ENCODE measurements at regions not wholly inside any gene's neighbourhood (a gene's known extent, or its start where the extent isn't known, plus 50 kb on each side); places are given as distances from the start of the nearest gene placed in this dataset.

- 42% methylated on average over 15 of the region's 16 CpGs for WGBS (ENCODE audit: insufficient coverage, insufficient replicate concordance, low lambda C conversion rate, missing lambda C conversion rate)
These were observed 189.8 kb downstream of the MTRR start for GRCh38 chr5:8058616-8059190.

GRCh38 chr5:8059337-8059736 is 190.4 kb downstream of the MTRR start:
- Histone ChIP-seq H3K4me1 (ENCODE audit: control insufficient read depth, insufficient read depth, low read length) (no peaks in the 10 kb centered on the region), H3K36me3 (ENCODE audit: control insufficient read depth in 2 of 2, insufficient read depth in 2 of 2, low read length in 1 of 2) (no peaks in the 10 kb centered on the region), H3K79me2 (ENCODE audit: control insufficient read depth, insufficient read depth, low read length) (no peaks in the 10 kb centered on the region), H3K4me2 (ENCODE audit: control insufficient read depth, insufficient read depth) (no peak overlapping the region), H3K9ac (ENCODE audit: control insufficient read depth, insufficient read depth, low read length) (no peak overlapping the region), H2AFZ (ENCODE audit: control insufficient read depth, low read depth, low read length) (no peak overlapping the region), H4K20me1 (ENCODE audit: control insufficient read depth, insufficient read depth) (no peaks in the 10 kb centered on the region), H3K27me3 (replicated peaks in 1 of 2; ENCODE audit: control insufficient read depth in 2 of 2, insufficient read depth in 2 of 2, low read length in 1 of 2) (no peaks in the 10 kb centered on the region), H3K4me3 (no peak overlapping the region), H3K27ac (ENCODE audit: control insufficient read depth, insufficient read depth) (no peak overlapping the region), H3K9me3 (replicated peaks; ENCODE audit: control insufficient read depth, insufficient read depth, low read length) (no peaks in the 10 kb centered on the region)
- ChIA-PET RAD21 (ENCODE audit: unreplicated experiment) (no interaction called here), POLR2A (no interaction called here), CTCF (no interaction called here), SMC1A (ENCODE audit: uncharacterized antibody, unreplicated experiment) (no interaction called here)
- ATAC-seq = no peak
- BruUV-seq (replicated peaks) = no TSS peak
- 26% methylated on average over 4 of the region's 4 CpGs for WGBS (ENCODE audit: insufficient coverage, insufficient replicate concordance, low lambda C conversion rate, missing lambda C conversion rate)
- DNase-seq (ENCODE audit: low read depth, low spot score) = no peak
- TF ChIP-seq CHD1 (IDR thresholded peaks at IDR 0.05; ENCODE audit: low read depth, low read length) (no peak), ZNF217 (IDR thresholded peaks at IDR 0.05) (no peak), SMAD5 (IDR thresholded peaks at IDR 0.05; ENCODE audit: low read depth) (no peak), RCOR1 (conservative IDR thresholded peaks at IDR 0.05; ENCODE audit: low read depth, low read length) (no peak), ZZZ3 (IDR thresholded peaks at IDR 0.05; ENCODE audit: control insufficient read depth, insufficient read length, low read depth) (no peak), PAX8 (IDR thresholded peaks at IDR 0.05) (no peak), EZH2 (IDR thresholded peaks at IDR 0.05; ENCODE audit: borderline replicate concordance, control insufficient read depth, low read depth, low read length) (no peak), NKRF (conservative IDR thresholded peaks at IDR 0.05) (no peak), EGR1 (IDR thresholded peaks at IDR 0.05; ENCODE audit: borderline replicate concordance in 1 of 2, low read depth in 2 of 2, low read length in 2 of 2) (no peak), CBFB (IDR thresholded peaks at IDR 0.05; ENCODE audit: low read depth) (no peak), NR2C1 (IDR thresholded peaks at IDR 0.05) (no peak)
- TF ChIP-seq, protein P1, sequence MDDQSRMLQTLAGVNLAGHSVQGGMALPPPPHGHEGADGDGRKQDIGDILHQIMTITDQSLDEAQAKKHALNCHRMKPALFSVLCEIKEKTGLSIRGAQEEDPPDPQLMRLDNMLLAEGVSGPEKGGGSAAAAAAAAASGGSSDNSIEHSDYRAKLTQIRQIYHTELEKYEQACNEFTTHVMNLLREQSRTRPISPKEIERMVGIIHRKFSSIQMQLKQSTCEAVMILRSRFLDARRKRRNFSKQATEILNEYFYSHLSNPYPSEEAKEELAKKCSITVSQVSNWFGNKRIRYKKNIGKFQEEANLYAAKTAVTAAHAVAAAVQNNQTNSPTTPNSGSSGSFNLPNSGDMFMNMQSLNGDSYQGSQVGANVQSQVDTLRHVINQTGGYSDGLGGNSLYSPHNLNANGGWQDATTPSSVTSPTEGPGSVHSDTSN (IDR thresholded peaks at IDR 0.05; ENCODE audit: insufficient replicate concordance, low read depth, low read length) = no peak
- FAIRE-seq = no peak
- intact Hi-C loops (cut with micrococcal nuclease; ENCODE audit: unreplicated experiment) = no loop called here
- in situ Hi-C loops (cut with MboI) = no loop called here

More at GRCh38 chr5:8058616-8059190, 189.8 kb downstream of the MTRR start:
- in situ Hi-C loops (cut with MboI) = no loop called here
- FAIRE-seq = no peak
- DNase-seq (ENCODE audit: low read depth, low spot score) = no peak
- H3K79me2 ChIP-seq (ENCODE audit: control insufficient read depth, insufficient read depth, low read length) = no peaks in the 10 kb centered on the region
- no peak overlapping the region for H3K9ac ChIP-seq (ENCODE audit: control insufficient read depth, insufficient read depth, low read length)
- SMC1A ChIA-PET (ENCODE audit: uncharacterized antibody, unreplicated experiment) = no interaction called here
- TF ChIP-seq CEBPB (IDR thresholded peaks at IDR 0.05; ENCODE audit: borderline replicate concordance in 1 of 2, low read depth in 2 of 2, low read length in 2 of 2) (no peak), PAX5 (IDR thresholded peaks at IDR 0.05; ENCODE audit: borderline replicate concordance, low read depth, low read length) (no peak), ZNF274 (IDR thresholded peaks at IDR 0.05; ENCODE audit: insufficient read depth, insufficient read length) (no peak), RUNX3 (IDR thresholded peaks at IDR 0.05; ENCODE audit: low read length) (no peak)
- ATAC-seq = no peak
- BruUV-seq (replicated peaks) = no TSS peak
- POLR2A ChIA-PET = no interaction called here
- H3K4me3 ChIP-seq = no peak overlapping the region
- H3K27ac ChIP-seq (ENCODE audit: control insufficient read depth, insufficient read depth) = no peak overlapping the region
- CTCF ChIA-PET = no interaction called here
- H4K20me1 ChIP-seq (ENCODE audit: control insufficient read depth, insufficient read depth) = no peaks in the 10 kb centered on the region
- H3K36me3 ChIP-seq (ENCODE audit: control insufficient read depth in 2 of 2, insufficient read depth in 2 of 2, low read length in 1 of 2) = no peaks in the 10 kb centered on the region
- H3K4me2 ChIP-seq (ENCODE audit: control insufficient read depth, insufficient read depth) = no peak overlapping the region
- no peaks in the 10 kb centered on the region for H3K27me3 ChIP-seq (replicated peaks in 1 of 2; ENCODE audit: control insufficient read depth in 2 of 2, insufficient read depth in 2 of 2, low read length in 1 of 2)
- H2AFZ ChIP-seq (ENCODE audit: control insufficient read depth, low read depth, low read length) = no peak overlapping the region
- intact Hi-C loops (cut with micrococcal nuclease; ENCODE audit: unreplicated experiment) = no loop called here
- H3K9me3 ChIP-seq (replicated peaks; ENCODE audit: control insufficient read depth, insufficient read depth, low read length) = no peaks in the 10 kb centered on the region
- H3K4me1 ChIP-seq (ENCODE audit: control insufficient read depth, insufficient read depth, low read length) = no peaks in the 10 kb centered on the region
- RAD21 ChIA-PET (ENCODE audit: unreplicated experiment) = no interaction called here

All from GM12878 (cell line).